ENCODE measurements at regions not wholly inside any gene's neighbourhood (a gene's known extent, or its start where the extent isn't known, plus 50 kb on each side); places are given as distances from the start of the nearest gene placed in this dataset.

GRCh38 chr9:92228628-92229027 is 64.9 kb downstream of the IARS1 start:
- Histone ChIP-seq H3K9me3 (ENCODE audit: insufficient read depth in 2 of 2, low read depth in 1 of 2, low read length in 1 of 2) (peaks cover 0 to 4% of the 10 kb centered on the region in 2 experiments; a peak in 1 of 4 replicates), H4K20me1 (replicated peaks in 1 of 2; ENCODE audit: control insufficient read depth in 1 of 2, insufficient read depth in 2 of 2, low read length in 2 of 2) (peaks cover 0 to 2% of the 10 kb centered on the region in 2 experiments), H3K56ac (replicated peaks; ENCODE audit: insufficient read length, low read depth, low read length) (no peak overlapping the region), H3K4ac (replicated peaks; ENCODE audit: insufficient read length, low read depth, low read length) (no peak overlapping the region), H3K23me2 (ENCODE audit: low read depth, low read length) (no peaks in the 10 kb centered on the region), H3K27ac (ENCODE audit: low read depth, low read length) (no peak overlapping the region), H4K5ac (ENCODE audit: insufficient read length, low read depth, low read length) (no peak overlapping the region), H2BK20ac (ENCODE audit: low read length) (no peak overlapping the region), H3K14ac (ENCODE audit: insufficient read length) (no peak overlapping the region), H2AK5ac (ENCODE audit: low read depth, low read length) (no peak overlapping the region), H3K4me1 (replicated peaks in 1 of 4; ENCODE audit: control insufficient read depth in 3 of 4, insufficient read depth in 4 of 4, low read length in 3 of 4) (no peaks in the 10 kb centered on the region), H3K4me3 (ENCODE audit: extremely low read depth in 1 of 4, insufficient read depth in 2 of 4, low read depth in 3 of 4, low read length in 4 of 4) (no peak overlapping the region), H3K23ac (ENCODE audit: insufficient read length) (no peak overlapping the region), H3K27me3 (replicated peaks in 1 of 4; ENCODE audit: control insufficient read depth in 3 of 4, extremely low read depth in 1 of 4, insufficient read depth in 3 of 4, low read length in 3 of 4) (no peaks in the 10 kb centered on the region), H3K9ac (replicated peaks in 1 of 4; ENCODE audit: extremely low read depth in 1 of 4, low read depth in 3 of 4, low read length in 3 of 4) (no peak overlapping the region), H2BK12ac (ENCODE audit: low read depth, low read length) (no peak overlapping the region), H2BK15ac (ENCODE audit: low read length) (no peak overlapping the region), H2BK5ac (ENCODE audit: low read depth, low read length) (no peak overlapping the region), H3K36me3 (ENCODE audit: control insufficient read depth in 2 of 4, insufficient read depth in 4 of 4, low read length in 3 of 4) (peaks cover 17 to 74% (median 52%) of the 10 kb centered on the region in 4 experiments), H3K18ac (ENCODE audit: extremely low read depth, low read length) (no peak overlapping the region), H4K8ac (ENCODE audit: extremely low read depth, insufficient read depth, low read length) (no peak overlapping the region), H2AFZ (ENCODE audit: low read length) (no peak overlapping the region), H3K79me2 (ENCODE audit: control insufficient read depth in 1 of 2, insufficient read depth in 2 of 2, low read length in 2 of 2) (peaks cover 0 to 3% of the 10 kb centered on the region in 2 experiments; a peak in 1 of 4 replicates), H3K4me2 (ENCODE audit: insufficient read depth in 1 of 2, low read depth in 2 of 2, low read length in 2 of 2) (no peak overlapping the region), H4K91ac (replicated peaks; ENCODE audit: insufficient read length, low read length) (no peak overlapping the region), H2BK120ac (replicated peaks; ENCODE audit: low read depth, low read length) (no peak overlapping the region), H3K79me1 (ENCODE audit: low read depth, low read length) (no peaks in the 10 kb centered on the region)
- no peak for TF ChIP-seq SP4 (IDR thresholded peaks at IDR 0.05; ENCODE audit: low read length)
- TF ChIP-seq KDM4A (IDR thresholded peaks at IDR 0.05; ENCODE audit: low read depth, low read length, severe bottlenecking): no peak
- no peak for TF ChIP-seq CHD1 (IDR thresholded peaks at IDR 0.05; ENCODE audit: low read depth, low read length)
- no peak for TF ChIP-seq CBX8 (IDR thresholded peaks at IDR 0.05; ENCODE audit: borderline replicate concordance, low read depth, low read length)
- TF ChIP-seq MAX (IDR thresholded peaks at IDR 0.05): no peak
- TF ChIP-seq RFX5 (IDR thresholded peaks at IDR 0.05; ENCODE audit: borderline replicate concordance, low read depth, low read length): no peak
- no peak for TF ChIP-seq TAF1 (IDR thresholded peaks at IDR 0.05; ENCODE audit: low read depth, low read length)
- TF ChIP-seq HDAC2 (IDR thresholded peaks at IDR 0.05; ENCODE audit: borderline replicate concordance in 1 of 2, low read depth in 2 of 2, low read length in 2 of 2): no peak
- no peak for TF ChIP-seq BRCA1 (IDR thresholded peaks at IDR 0.05; ENCODE audit: low read depth, low read length)
- no peak for TF ChIP-seq TCF12 (IDR thresholded peaks at IDR 0.05; ENCODE audit: low read depth, low read length)
- FAIRE-seq (no peak), DNase-seq (ENCODE audit: low read depth in 1 of 2, low spot score in 2 of 2) (no peak)
- CTCF ChIA-PET (ENCODE audit: partially characterized antibody): interaction anchor here (1.4 kb wide), 1 partner anchor 89 kb away, joined by 5 read pairs; no protein-coding TSS in a partner anchor
- POLR2A ChIA-PET (ENCODE audit: partially characterized antibody): interaction anchor here (0.7 to 2.6 kb wide), 4 partner anchors 11 to 91 kb away, joined by 3 to 6 read pairs (median 4); no protein-coding TSS in a partner anchor
- WGBS, 2 experiments (ENCODE audit: extremely low coverage in 1 of 2, insufficient coverage in 1 of 2, insufficient read length in 1 of 2, insufficient replicate concordance in 2 of 2, low coverage in 1 of 2, low lambda C conversion rate in 2 of 2, missing lambda C conversion rate in 1 of 2): 97% methylated on average over 2 of the region's 2 CpGs; no CpG with 5 or more reads in 1 of the 2 experiments

Measured in H1 (cell line).